Panc1 (cell line): ENCODE measurements at regions not wholly inside any gene's neighbourhood (a gene's known extent, or its start where the extent isn't known, plus 50 kb on each side); places are given as distances from the start of the nearest gene placed in this dataset.

ENCODE experiments used
- ATAC-seq: fragments of 200-7000 bp; cut with Tn5 transposase; 2 replicates; pipeline ENCODE4 v1.9.1; 2020; ENCODE audit warnings: mild to moderate bottlenecking, moderate library complexity
- BruUV-seq: library from RNA; stranded (reverse); fragments of 400-500 nt; replicated peaks from 2 replicates; lab custom pipeline; 2021; lab: Mats Ljungman, UMichigan
- CTCF ChIA-PET: fragments of 300-600 bp; sonication (Branson Sonifier 250); formaldehyde crosslinking; loops from one replicate; lab custom pipeline; 2022; ENCODE audit warnings: antibody characterized with exemption; lab: Charles Lee
- POLR2A ChIA-PET: fragments of 300-600 bp; sonication (Branson Sonifier 250); formaldehyde crosslinking; loops from one replicate; lab custom pipeline; 2022; ENCODE audit warnings: antibody characterized with exemption; lab: Charles Lee
- DNase-seq: peaks from one replicate; pipeline ENCODE4 v3.0.0-alpha.2; 2010; ENCODE audit warnings: low read depth, low spot score
- H3K27ac ChIP-seq: 2 replicates; pipeline ENCODE4 v1.5.1; 2011; ENCODE audit warnings: mild to moderate bottlenecking, low read length, inconsistent platforms
- H3K27me3 ChIP-seq: fragments of 200-500 bp; sonication (Bioruptor generic); 2 replicates; pipeline ENCODE4 v1.6.0; 2014; ENCODE audit warnings: low read length, inconsistent platforms; ENCODE audit not compliant: control insufficient read depth, insufficient read depth
- H3K36me3 ChIP-seq: fragments of 200-500 bp; sonication (Bioruptor generic); 2 replicates; pipeline ENCODE4 v1.5.1; 2014; ENCODE audit warnings: inconsistent platforms, mild to moderate bottlenecking, low read length, moderate library complexity; ENCODE audit not compliant: control insufficient read depth, insufficient read depth
- H3K4me1 ChIP-seq: 2 replicates; pipeline ENCODE4 v1.5.1; 2011; ENCODE audit warnings: inconsistent platforms, mild to moderate bottlenecking, low read length, moderate library complexity; ENCODE audit not compliant: control insufficient read depth, insufficient read depth
- H3K4me3 ChIP-seq, 2 experiments: 2 replicates each; pipeline ENCODE4 v1.5.1; 2011 to 2012; ENCODE audit warnings: low read depth in 2 of 2, low read length in 2 of 2, mild to moderate bottlenecking in 2 of 2, inconsistent platforms in 1 of 2, moderate library complexity in 1 of 2
- H3K9me3 ChIP-seq: fragments of 200-500 bp; sonication (Bioruptor generic); 2 replicates; pipeline ENCODE4 v1.5.1; 2014; ENCODE audit warnings: low read depth, mild to moderate bottlenecking, inconsistent platforms, low read length, moderate library complexity; ENCODE audit not compliant: control insufficient read depth, insufficient read depth
- POLR2AphosphoS5 ChIP-seq: IDR thresholded peaks from 2 replicates; pipeline ENCODE4 v1.6.1; 2012; ENCODE audit warnings: mild to moderate bottlenecking, low read depth, low read length, moderate library complexity
- REST ChIP-seq, 2 experiments: IDR thresholded peaks; 2 replicates each; pipeline ENCODE4 v1.6.1; 2011 to 2012; ENCODE audit warnings: low read depth in 2 of 2, control low read depth in 1 of 2, low read length in 1 of 2, mild to moderate bottlenecking in 1 of 2, moderate library complexity in 1 of 2; ENCODE audit not compliant: insufficient read depth in 1 of 2
- SIN3A ChIP-seq: IDR thresholded peaks from 2 replicates; pipeline ENCODE4 v1.6.1; 2012; ENCODE audit warnings: low read depth, mild to moderate bottlenecking, low read length, moderate library complexity, borderline replicate concordance; ENCODE audit not compliant: insufficient read depth
- TCF7L2 ChIP-seq: IDR thresholded peaks from 2 replicates; pipeline ENCODE4 v1.6.1; 2011; ENCODE audit warnings: mild to moderate bottlenecking, low read depth, low read length, inconsistent platforms
- in situ Hi-C: cut with HindIII; loops from 2 replicates; pipeline ENCODE4 v1.10.0; 2016; ENCODE audit warnings: low sequenced_read_pairs, low pct_unique_long_range_greater_than_20kb
- intact Hi-C: fragments of 100-400 bp; cut with micrococcal nuclease; formaldehyde crosslinking; loops from one replicate; pipeline ENCODE4 v1.10.0; 2022; ENCODE audit not compliant: unreplicated experiment
- TF ChIP-seq, protein P1 (sequence below): fragments of 450-650 bp; IDR thresholded peaks from 2 replicates; pipeline ENCODE4 v1.5.1; 2017; ENCODE audit warnings: mild to moderate bottlenecking

DNA sequence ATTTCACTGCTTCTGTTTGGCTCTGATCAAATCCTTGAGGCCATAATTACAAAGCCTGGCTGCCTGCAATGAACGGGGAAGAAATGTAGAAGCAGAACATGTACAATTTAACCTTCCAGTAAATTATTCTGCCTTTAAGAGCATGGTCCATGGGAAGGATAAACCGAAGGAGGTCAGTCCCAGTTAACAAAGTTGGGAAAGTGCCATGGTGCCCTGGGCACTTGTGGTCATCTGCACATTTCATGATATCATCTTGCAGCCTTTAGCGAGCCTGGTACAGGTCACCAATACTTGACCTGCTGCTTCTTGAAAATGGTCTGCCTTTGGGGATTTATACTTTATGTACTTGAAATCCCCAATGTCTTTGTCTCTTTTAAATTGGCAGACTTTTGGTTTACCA lies 175.9 kb upstream of the KITLG start:
- ChIA-PET POLR2A (no interaction called here), CTCF (no interaction called here)
- DNase-seq (no peak), ATAC-seq (no peak)
- Histone ChIP-seq H3K4me3 (no peak overlapping the region), H3K27me3 (no peaks in the 10 kb centered on the region), H3K27ac (no peak overlapping the region), H3K36me3 (no peaks in the 10 kb centered on the region), H3K4me1 (no peaks in the 10 kb centered on the region; the same call in 1 of the 2 replicates), H3K9me3 (no peaks in the 10 kb centered on the region)
- BruUV-seq = no TSS peak
- TF ChIP-seq TCF7L2 (no peak), SIN3A (no peak), REST (IDR thresholded peaks at IDR 0.05; ENCODE audit: insufficient read depth in 1 of 2, low read depth in 2 of 2, low read length in 1 of 2) (no peak), POLR2AphosphoS5 (no peak)
- TF ChIP-seq, protein P1, sequence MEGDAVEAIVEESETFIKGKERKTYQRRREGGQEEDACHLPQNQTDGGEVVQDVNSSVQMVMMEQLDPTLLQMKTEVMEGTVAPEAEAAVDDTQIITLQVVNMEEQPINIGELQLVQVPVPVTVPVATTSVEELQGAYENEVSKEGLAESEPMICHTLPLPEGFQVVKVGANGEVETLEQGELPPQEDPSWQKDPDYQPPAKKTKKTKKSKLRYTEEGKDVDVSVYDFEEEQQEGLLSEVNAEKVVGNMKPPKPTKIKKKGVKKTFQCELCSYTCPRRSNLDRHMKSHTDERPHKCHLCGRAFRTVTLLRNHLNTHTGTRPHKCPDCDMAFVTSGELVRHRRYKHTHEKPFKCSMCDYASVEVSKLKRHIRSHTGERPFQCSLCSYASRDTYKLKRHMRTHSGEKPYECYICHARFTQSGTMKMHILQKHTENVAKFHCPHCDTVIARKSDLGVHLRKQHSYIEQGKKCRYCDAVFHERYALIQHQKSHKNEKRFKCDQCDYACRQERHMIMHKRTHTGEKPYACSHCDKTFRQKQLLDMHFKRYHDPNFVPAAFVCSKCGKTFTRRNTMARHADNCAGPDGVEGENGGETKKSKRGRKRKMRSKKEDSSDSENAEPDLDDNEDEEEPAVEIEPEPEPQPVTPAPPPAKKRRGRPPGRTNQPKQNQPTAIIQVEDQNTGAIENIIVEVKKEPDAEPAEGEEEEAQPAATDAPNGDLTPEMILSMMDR = no peak
- in situ Hi-C loops = no loop called here
- intact Hi-C loops = no loop called here

DNA sequence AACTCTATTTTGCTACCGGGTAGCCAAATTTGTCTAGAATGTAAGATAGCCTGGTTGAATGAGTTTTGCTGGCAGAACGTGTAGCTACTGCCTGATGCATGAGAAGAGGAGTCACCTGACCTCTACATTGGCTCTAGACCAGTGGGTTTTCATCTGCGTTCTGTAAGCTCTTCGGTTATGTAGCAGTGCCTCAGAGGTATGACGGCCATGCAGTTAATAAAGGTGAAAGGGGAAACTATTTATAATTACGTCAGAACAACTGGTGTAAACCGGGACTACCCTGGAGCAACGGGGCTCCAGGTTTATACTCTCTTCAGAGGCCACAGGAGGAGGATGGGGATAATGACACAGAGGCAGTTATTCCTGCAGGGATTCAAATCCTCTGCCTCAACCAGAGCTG lies 173.4 kb upstream of the KITLG start:
- Histone ChIP-seq H3K27ac (no peak overlapping the region), H3K9me3 (no peaks in the 10 kb centered on the region), H3K27me3 (no peaks in the 10 kb centered on the region), H3K36me3 (no peaks in the 10 kb centered on the region), H3K4me1 (no peaks in the 10 kb centered on the region; the same call in 1 of the 2 replicates), H3K4me3 (no peak overlapping the region)
- DNase-seq (no peak), ATAC-seq (no peak)
- TF ChIP-seq, protein P1 = no peak
- TF ChIP-seq REST (IDR thresholded peaks at IDR 0.05; ENCODE audit: insufficient read depth in 1 of 2, low read depth in 2 of 2, low read length in 1 of 2) (no peak), SIN3A (no peak), POLR2AphosphoS5 (no peak), TCF7L2 (no peak)
- CTCF ChIA-PET = no interaction called here
- POLR2A ChIA-PET = no interaction called here
- no TSS peak for BruUV-seq
- intact Hi-C loops = no loop called here
- in situ Hi-C loops = no loop called here
